ENCODE measurements at regions not wholly inside any gene's neighbourhood (a gene's known extent, or its start where the extent isn't known, plus 50 kb on each side); places are given as distances from the start of the nearest gene placed in this dataset.
"Not testable (repeated sequence)": the region's sequence is repeated elsewhere in the genome, so short reads cannot be mapped to it uniquely, and the experiment has no call there.

- no peak overlapping the region for H3K27ac ChIP-seq (ENCODE audit: low read length)
- H3K27me3 ChIP-seq (ENCODE audit: control insufficient read depth, insufficient read depth, low read length) = peaks cover 4% of the 10 kb centered on the region
- 66% methylated on average over 3 of the region's 5 CpGs for WGBS (ENCODE audit: insufficient coverage)
- no peaks in the 10 kb centered on the region for H3K36me3 ChIP-seq (ENCODE audit: control insufficient read depth, insufficient read depth, low read length)
- H3K9me3 ChIP-seq (replicated peaks; ENCODE audit: control insufficient read depth, low read depth, low read length) = no peaks in the 10 kb centered on the region
- no peak for DNase-seq
- no peak overlapping the region for H3K4me3 ChIP-seq (ENCODE audit: low read length)
- H3K4me1 ChIP-seq (ENCODE audit: control insufficient read depth, insufficient read depth, low read length) = no peaks in the 10 kb centered on the region
These were observed 58.2 kb upstream of the DUSP21 start for GRCh38 chrX:44785652-44786051.

GRCh38 chrX:44784241-44784640, 59.6 kb upstream of the DUSP21 start:
- Histone ChIP-seq H3K4me3 (ENCODE audit: low read length) (no peak overlapping the region), H3K4me1 (ENCODE audit: control insufficient read depth, insufficient read depth, low read length) (no peaks in the 10 kb centered on the region), H3K27me3 (ENCODE audit: control insufficient read depth, insufficient read depth, low read length) (peaks cover 4% of the 10 kb centered on the region), H3K36me3 (ENCODE audit: control insufficient read depth, insufficient read depth, low read length) (no peaks in the 10 kb centered on the region), H3K9me3 (replicated peaks; ENCODE audit: control insufficient read depth, low read depth, low read length) (no peaks in the 10 kb centered on the region), H3K27ac (ENCODE audit: low read length) (no peak overlapping the region)
- WGBS (ENCODE audit: insufficient coverage) = 80% methylated on average over 1 of the region's 2 CpGs
- DNase-seq = no peak

- Histone ChIP-seq H3K27ac (ENCODE audit: low read length) (no peak overlapping the region), H3K9me3 (replicated peaks; ENCODE audit: control insufficient read depth, low read depth, low read length) (no peaks in the 10 kb centered on the region), H3K27me3 (ENCODE audit: control insufficient read depth, insufficient read depth, low read length) (peaks cover 7% of the 10 kb centered on the region), H3K4me3 (ENCODE audit: low read length) (no peak overlapping the region), H3K36me3 (ENCODE audit: control insufficient read depth, insufficient read depth, low read length) (no peaks in the 10 kb centered on the region), H3K4me1 (ENCODE audit: control insufficient read depth, insufficient read depth, low read length) (no peaks in the 10 kb centered on the region)
- WGBS (ENCODE audit: insufficient coverage) = 83% methylated on average over 6 of the region's 7 CpGs
- no peak for DNase-seq
These were observed 65.6 kb upstream of the DUSP21 start for GRCh38 chrX:44778254-44778653.

- WGBS (ENCODE audit: insufficient coverage) = 82% methylated on average over 5 of the region's 6 CpGs
- H3K27me3 ChIP-seq (ENCODE audit: control insufficient read depth, insufficient read depth, low read length) = peaks cover 7% of the 10 kb centered on the region
- H3K4me3 ChIP-seq (ENCODE audit: low read length) = no peak overlapping the region
- no peaks in the 10 kb centered on the region for H3K4me1 ChIP-seq (ENCODE audit: control insufficient read depth, insufficient read depth, low read length)
- DNase-seq = no peak
- H3K27ac ChIP-seq (ENCODE audit: low read length) = no peak overlapping the region
- no peaks in the 10 kb centered on the region for H3K9me3 ChIP-seq (replicated peaks; ENCODE audit: control insufficient read depth, low read depth, low read length)
- H3K36me3 ChIP-seq (ENCODE audit: control insufficient read depth, insufficient read depth, low read length) = no peaks in the 10 kb centered on the region
These were observed 68.1 kb upstream of the DUSP21 start for GRCh38 chrX:44775726-44776125.

- H3K27me3 ChIP-seq (ENCODE audit: control insufficient read depth, insufficient read depth, low read length); H3K36me3 ChIP-seq (ENCODE audit: control insufficient read depth, insufficient read depth, low read length); DNase-seq; H3K27ac ChIP-seq (ENCODE audit: low read length); H3K4me3 ChIP-seq (ENCODE audit: low read length); H3K9me3 ChIP-seq (replicated peaks; ENCODE audit: control insufficient read depth, low read depth, low read length); H3K4me1 ChIP-seq (ENCODE audit: control insufficient read depth, insufficient read depth, low read length): not testable (repeated sequence)
- WGBS (ENCODE audit: insufficient coverage) = 41% methylated on average over 6 of the region's 10 CpGs
These were observed 69.8 kb upstream of the DUSP21 start for GRCh38 chrX:44774066-44774465.

GRCh38 chrX:44770121-44770520, 73.7 kb upstream of the DUSP21 start:
- Histone ChIP-seq H3K36me3 (ENCODE audit: control insufficient read depth, insufficient read depth, low read length) (no peaks in the 10 kb centered on the region), H3K4me1 (ENCODE audit: control insufficient read depth, insufficient read depth, low read length) (no peaks in the 10 kb centered on the region), H3K27me3 (ENCODE audit: control insufficient read depth, insufficient read depth, low read length) (peaks cover 9% of the 10 kb centered on the region), H3K9me3 (replicated peaks; ENCODE audit: control insufficient read depth, low read depth, low read length) (no peaks in the 10 kb centered on the region), H3K27ac (ENCODE audit: low read length) (no peak overlapping the region), H3K4me3 (ENCODE audit: low read length) (no peak overlapping the region)
- DNase-seq = no peak
- no CpG with 5 or more reads among the region's 2 CpGs for WGBS (ENCODE audit: insufficient coverage)

- no peak for DNase-seq
- peaks cover 2% of the 10 kb centered on the region for H3K27me3 ChIP-seq (ENCODE audit: control insufficient read depth, insufficient read depth, low read length)
- WGBS (ENCODE audit: insufficient coverage) = 100% methylated on average over 1 of the region's 5 CpGs
- H3K4me3 ChIP-seq (ENCODE audit: low read length) = no peak overlapping the region
- no peaks in the 10 kb centered on the region for H3K36me3 ChIP-seq (ENCODE audit: control insufficient read depth, insufficient read depth, low read length)
- no peak overlapping the region for H3K27ac ChIP-seq (ENCODE audit: low read length)
- H3K4me1 ChIP-seq (ENCODE audit: control insufficient read depth, insufficient read depth, low read length) = no peaks in the 10 kb centered on the region
- H3K9me3 ChIP-seq (replicated peaks; ENCODE audit: control insufficient read depth, low read depth, low read length) = no peaks in the 10 kb centered on the region
These were observed 76.5 kb upstream of the DUSP21 start for GRCh38 chrX:44767308-44767707.

- Histone ChIP-seq H3K4me3 (ENCODE audit: low read length) (no peak overlapping the region), H3K27me3 (ENCODE audit: control insufficient read depth, insufficient read depth, low read length) (peaks cover 6% of the 10 kb centered on the region), H3K4me1 (ENCODE audit: control insufficient read depth, insufficient read depth, low read length) (no peaks in the 10 kb centered on the region), H3K9me3 (replicated peaks; ENCODE audit: control insufficient read depth, low read depth, low read length) (no peaks in the 10 kb centered on the region), H3K36me3 (ENCODE audit: control insufficient read depth, insufficient read depth, low read length) (no peaks in the 10 kb centered on the region), H3K27ac (ENCODE audit: low read length) (no peak overlapping the region)
- no peak for DNase-seq
- WGBS (ENCODE audit: insufficient coverage) = 35% methylated on average over 2 of the region's 2 CpGs
These were observed 78.3 kb upstream of the DUSP21 start for GRCh38 chrX:44765556-44765955.

GRCh38 chrX:44747969-44748368, 95.9 kb upstream of the DUSP21 start:
- H3K36me3 ChIP-seq (ENCODE audit: control insufficient read depth, insufficient read depth, low read length) = no peaks in the 10 kb centered on the region
- H3K27me3 ChIP-seq (ENCODE audit: control insufficient read depth, insufficient read depth, low read length) = peaks cover 14% of the 10 kb centered on the region
- H3K4me3 ChIP-seq (ENCODE audit: low read length) = no peak overlapping the region
- H3K9me3 ChIP-seq (replicated peaks; ENCODE audit: control insufficient read depth, low read depth, low read length) = no peaks in the 10 kb centered on the region
- no peak overlapping the region for H3K27ac ChIP-seq (ENCODE audit: low read length)
- no CpG with 5 or more reads among the region's 2 CpGs for WGBS (ENCODE audit: insufficient coverage)
- no peaks in the 10 kb centered on the region for H3K4me1 ChIP-seq (ENCODE audit: control insufficient read depth, insufficient read depth, low read length)
- no peak for DNase-seq

- Histone ChIP-seq H3K36me3 (ENCODE audit: control insufficient read depth, insufficient read depth, low read length) (no peaks in the 10 kb centered on the region), H3K27me3 (ENCODE audit: control insufficient read depth, insufficient read depth, low read length) (peaks cover 13% of the 10 kb centered on the region), H3K4me1 (ENCODE audit: control insufficient read depth, insufficient read depth, low read length) (no peaks in the 10 kb centered on the region), H3K27ac (ENCODE audit: low read length) (no peak overlapping the region), H3K9me3 (replicated peaks; ENCODE audit: control insufficient read depth, low read depth, low read length) (no peaks in the 10 kb centered on the region), H3K4me3 (ENCODE audit: low read length) (no peak overlapping the region)
- 0% methylated on average over 1 of the region's 2 CpGs for WGBS (ENCODE audit: insufficient coverage)
- peak; percentile 13 for DNase-seq
These were observed 96.5 kb upstream of the DUSP21 start for GRCh38 chrX:44747317-44747716.

- DNase-seq = no peak
- WGBS (ENCODE audit: insufficient coverage) = no CpG with 5 or more reads among the region's 3 CpGs
- H3K36me3 ChIP-seq (ENCODE audit: control insufficient read depth, insufficient read depth, low read length) = no peaks in the 10 kb centered on the region
These were observed 99.0 kb upstream of the DUSP21 start for GRCh38 chrX:44744799-44745198.

More at GRCh38 chrX:44744799-44745198, 99.0 kb upstream of the DUSP21 start:
- H3K27me3 ChIP-seq (ENCODE audit: control insufficient read depth, insufficient read depth, low read length) = peaks cover 13% of the 10 kb centered on the region
- no peaks in the 10 kb centered on the region for H3K9me3 ChIP-seq (replicated peaks; ENCODE audit: control insufficient read depth, low read depth, low read length)
- H3K27ac ChIP-seq (ENCODE audit: low read length) = no peak overlapping the region
- H3K4me3 ChIP-seq (ENCODE audit: low read length) = no peak overlapping the region
- H3K4me1 ChIP-seq (ENCODE audit: control insufficient read depth, insufficient read depth, low read length) = no peaks in the 10 kb centered on the region

All from muscle of leg (tissue), 3 donors.